ENCODE measurements at regions not wholly inside any gene's neighbourhood (a gene's known extent, or its start where the extent isn't known, plus 50 kb on each side); places are given as distances from the start of the nearest gene placed in this dataset.

DNA sequence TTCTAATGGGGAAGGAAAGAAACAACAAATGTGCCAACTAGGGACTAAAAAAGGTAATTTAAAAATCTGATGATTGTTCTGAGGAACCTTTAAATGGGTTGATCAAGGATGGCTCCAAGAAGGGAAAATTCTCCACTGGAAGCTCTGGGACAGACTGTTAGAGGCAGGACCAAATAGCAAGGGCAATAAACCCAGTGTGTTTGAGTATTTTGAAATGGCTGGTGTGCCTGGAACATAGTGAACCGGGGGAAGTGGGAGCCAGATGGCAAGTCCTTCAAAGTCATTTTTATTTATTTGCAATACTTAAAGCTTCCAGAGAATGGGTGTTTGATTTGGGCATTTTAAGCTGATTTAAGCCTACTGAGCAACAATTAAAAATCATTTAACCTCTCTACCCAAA lies 587.7 kb upstream of the MEF2C start:
- in situ Hi-C loops (cut with HindIII; ENCODE audit: low pct_unique_long_range_greater_than_20kb, low sequenced_read_pairs) = no loop called here
- Histone ChIP-seq H3K4me3 (ENCODE audit: low read depth in 2 of 2, low read length in 2 of 2) (no peak overlapping the region), H3K9me3 (ENCODE audit: control insufficient read depth, insufficient read depth, low read depth, low read length) (no peaks in the 10 kb centered on the region), H3K27ac (ENCODE audit: low read length) (no peak overlapping the region), H3K36me3 (ENCODE audit: control insufficient read depth, insufficient read depth, low read length) (no peaks in the 10 kb centered on the region), H3K27me3 (ENCODE audit: control insufficient read depth, insufficient read depth, low read length) (no peaks in the 10 kb centered on the region), H3K4me1 (ENCODE audit: control insufficient read depth, insufficient read depth, low read length) (no peaks in the 10 kb centered on the region)
- CTCF ChIA-PET = no interaction called here
- BruUV-seq (replicated peaks) = no TSS peak
- DNase-seq (ENCODE audit: low read depth, low spot score) (no peak), ATAC-seq (no peak)
- TF ChIP-seq, protein P1, sequence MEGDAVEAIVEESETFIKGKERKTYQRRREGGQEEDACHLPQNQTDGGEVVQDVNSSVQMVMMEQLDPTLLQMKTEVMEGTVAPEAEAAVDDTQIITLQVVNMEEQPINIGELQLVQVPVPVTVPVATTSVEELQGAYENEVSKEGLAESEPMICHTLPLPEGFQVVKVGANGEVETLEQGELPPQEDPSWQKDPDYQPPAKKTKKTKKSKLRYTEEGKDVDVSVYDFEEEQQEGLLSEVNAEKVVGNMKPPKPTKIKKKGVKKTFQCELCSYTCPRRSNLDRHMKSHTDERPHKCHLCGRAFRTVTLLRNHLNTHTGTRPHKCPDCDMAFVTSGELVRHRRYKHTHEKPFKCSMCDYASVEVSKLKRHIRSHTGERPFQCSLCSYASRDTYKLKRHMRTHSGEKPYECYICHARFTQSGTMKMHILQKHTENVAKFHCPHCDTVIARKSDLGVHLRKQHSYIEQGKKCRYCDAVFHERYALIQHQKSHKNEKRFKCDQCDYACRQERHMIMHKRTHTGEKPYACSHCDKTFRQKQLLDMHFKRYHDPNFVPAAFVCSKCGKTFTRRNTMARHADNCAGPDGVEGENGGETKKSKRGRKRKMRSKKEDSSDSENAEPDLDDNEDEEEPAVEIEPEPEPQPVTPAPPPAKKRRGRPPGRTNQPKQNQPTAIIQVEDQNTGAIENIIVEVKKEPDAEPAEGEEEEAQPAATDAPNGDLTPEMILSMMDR (IDR thresholded peaks at IDR 0.05) = no peak
- TF ChIP-seq TCF7L2 (IDR thresholded peaks at IDR 0.05; ENCODE audit: low read depth, low read length) (no peak), SIN3A (IDR thresholded peaks at IDR 0.05; ENCODE audit: borderline replicate concordance, insufficient read depth, low read depth, low read length) (no peak), POLR2AphosphoS5 (IDR thresholded peaks at IDR 0.05; ENCODE audit: low read depth, low read length) (no peak)
- TF ChIP-seq, protein P2, sequence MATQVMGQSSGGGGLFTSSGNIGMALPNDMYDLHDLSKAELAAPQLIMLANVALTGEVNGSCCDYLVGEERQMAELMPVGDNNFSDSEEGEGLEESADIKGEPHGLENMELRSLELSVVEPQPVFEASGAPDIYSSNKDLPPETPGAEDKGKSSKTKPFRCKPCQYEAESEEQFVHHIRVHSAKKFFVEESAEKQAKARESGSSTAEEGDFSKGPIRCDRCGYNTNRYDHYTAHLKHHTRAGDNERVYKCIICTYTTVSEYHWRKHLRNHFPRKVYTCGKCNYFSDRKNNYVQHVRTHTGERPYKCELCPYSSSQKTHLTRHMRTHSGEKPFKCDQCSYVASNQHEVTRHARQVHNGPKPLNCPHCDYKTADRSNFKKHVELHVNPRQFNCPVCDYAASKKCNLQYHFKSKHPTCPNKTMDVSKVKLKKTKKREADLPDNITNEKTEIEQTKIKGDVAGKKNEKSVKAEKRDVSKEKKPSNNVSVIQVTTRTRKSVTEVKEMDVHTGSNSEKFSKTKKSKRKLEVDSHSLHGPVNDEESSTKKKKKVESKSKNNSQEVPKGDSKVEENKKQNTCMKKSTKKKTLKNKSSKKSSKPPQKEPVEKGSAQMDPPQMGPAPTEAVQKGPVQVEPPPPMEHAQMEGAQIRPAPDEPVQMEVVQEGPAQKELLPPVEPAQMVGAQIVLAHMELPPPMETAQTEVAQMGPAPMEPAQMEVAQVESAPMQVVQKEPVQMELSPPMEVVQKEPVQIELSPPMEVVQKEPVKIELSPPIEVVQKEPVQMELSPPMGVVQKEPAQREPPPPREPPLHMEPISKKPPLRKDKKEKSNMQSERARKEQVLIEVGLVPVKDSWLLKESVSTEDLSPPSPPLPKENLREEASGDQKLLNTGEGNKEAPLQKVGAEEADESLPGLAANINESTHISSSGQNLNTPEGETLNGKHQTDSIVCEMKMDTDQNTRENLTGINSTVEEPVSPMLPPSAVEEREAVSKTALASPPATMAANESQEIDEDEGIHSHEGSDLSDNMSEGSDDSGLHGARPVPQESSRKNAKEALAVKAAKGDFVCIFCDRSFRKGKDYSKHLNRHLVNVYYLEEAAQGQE (IDR thresholded peaks at IDR 0.05; ENCODE audit: insufficient read depth in 1 of 2, low read depth in 2 of 2, low read length in 1 of 2) = no peak
- intact Hi-C loops (cut with micrococcal nuclease; ENCODE audit: unreplicated experiment) = no loop called here
- POLR2A ChIA-PET = no interaction called here

DNA sequence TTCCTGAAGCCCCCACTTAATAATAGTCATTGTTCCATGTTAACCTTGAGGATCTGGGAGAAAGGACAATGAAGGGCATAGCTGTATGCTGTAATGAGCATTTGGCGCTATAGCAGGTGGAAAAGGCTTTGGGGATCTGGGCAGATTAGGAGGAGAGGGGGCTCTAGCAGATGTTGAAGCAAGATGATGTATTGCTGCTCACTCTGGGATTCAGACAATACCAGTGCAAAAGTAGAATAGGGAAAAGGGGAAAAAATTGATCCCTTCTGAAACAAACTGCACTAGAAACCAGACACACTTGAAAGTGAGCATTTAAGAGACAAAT lies 575.3 kb upstream of the MEF2C start:
- Histone ChIP-seq H3K36me3 (ENCODE audit: control insufficient read depth, insufficient read depth, low read length) (no peaks in the 10 kb centered on the region; the same call in 1 of the 2 replicates), H3K4me1 (ENCODE audit: control insufficient read depth, insufficient read depth, low read length) (no peaks in the 10 kb centered on the region), H3K27ac (ENCODE audit: low read length) (no peak overlapping the region), H3K4me3 (ENCODE audit: low read depth in 2 of 2, low read length in 2 of 2) (no peak overlapping the region), H3K9me3 (ENCODE audit: control insufficient read depth, insufficient read depth, low read depth, low read length) (no peaks in the 10 kb centered on the region), H3K27me3 (ENCODE audit: control insufficient read depth, insufficient read depth, low read length) (no peaks in the 10 kb centered on the region)
- intact Hi-C loops (cut with micrococcal nuclease; ENCODE audit: unreplicated experiment) = no loop called here
- BruUV-seq (replicated peaks) = no TSS peak
- POLR2A ChIA-PET = no interaction called here
- DNase-seq (ENCODE audit: low read depth, low spot score) (no peak), ATAC-seq (no peak)
- TF ChIP-seq SIN3A (IDR thresholded peaks at IDR 0.05; ENCODE audit: borderline replicate concordance, insufficient read depth, low read depth, low read length) (no peak), TCF7L2 (IDR thresholded peaks at IDR 0.05; ENCODE audit: low read depth, low read length) (no peak), POLR2AphosphoS5 (IDR thresholded peaks at IDR 0.05; ENCODE audit: low read depth, low read length) (no peak)
- TF ChIP-seq, protein P1 (IDR thresholded peaks at IDR 0.05) = no peak
- TF ChIP-seq, protein P2 (IDR thresholded peaks at IDR 0.05; ENCODE audit: insufficient read depth in 1 of 2, low read depth in 2 of 2, low read length in 1 of 2) = no peak
- CTCF ChIA-PET = interaction anchor here (0.6 kb wide), 1 partner anchor 632 kb away, joined by 3 read pairs; no protein-coding TSS in a partner anchor
- in situ Hi-C loops (cut with HindIII; ENCODE audit: low pct_unique_long_range_greater_than_20kb, low sequenced_read_pairs) = no loop called here
